NCI-H1048 (cell line): ENCODE measurements at regions not wholly inside any gene's neighbourhood (a gene's known extent, or its start where the extent isn't known, plus 50 kb on each side); places are given as distances from the start of the nearest gene placed in this dataset.
A peak's percentile ranks its signal among the peaks of the same experiment; 100 is the strongest.
"Not testable (repeated sequence)": the region's sequence is repeated elsewhere in the genome, so short reads cannot be mapped to it uniquely, and the experiment has no call there.

Experiments
- DNase-seq: peaks from one replicate; lab custom pipeline; 2025; lab: John Stamatoyannopoulos, UW

DNA sequence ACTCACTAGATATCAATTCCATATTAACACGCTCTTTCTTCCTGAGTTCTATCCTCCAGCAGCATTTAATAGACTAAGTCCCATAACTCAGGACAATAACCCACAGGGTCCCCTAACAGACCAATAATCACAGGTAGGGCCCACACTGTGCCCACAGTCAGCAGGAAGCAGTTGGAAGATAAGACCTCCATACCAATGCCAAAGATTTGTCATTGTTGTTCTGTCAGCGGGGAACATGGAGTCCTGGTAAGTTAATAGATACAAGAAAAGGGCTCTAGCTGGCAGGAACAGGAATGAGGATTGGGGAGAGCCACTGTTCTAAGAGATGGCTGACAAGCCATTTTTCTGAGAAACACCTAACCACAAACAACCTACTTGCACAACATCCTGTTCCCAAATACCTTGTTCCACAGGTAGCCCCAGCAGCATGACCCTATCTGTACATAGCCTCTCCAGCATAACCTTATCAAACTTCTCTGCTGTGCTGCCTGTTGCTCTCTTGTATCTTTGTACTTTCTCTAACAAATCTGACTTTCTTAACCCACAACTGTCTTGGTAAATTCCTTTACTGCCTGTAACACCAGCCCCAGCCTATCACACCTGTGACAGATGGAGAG is 142.0 kb upstream of the KCNJ15 start:
- no peak for DNase-seq

DNA sequence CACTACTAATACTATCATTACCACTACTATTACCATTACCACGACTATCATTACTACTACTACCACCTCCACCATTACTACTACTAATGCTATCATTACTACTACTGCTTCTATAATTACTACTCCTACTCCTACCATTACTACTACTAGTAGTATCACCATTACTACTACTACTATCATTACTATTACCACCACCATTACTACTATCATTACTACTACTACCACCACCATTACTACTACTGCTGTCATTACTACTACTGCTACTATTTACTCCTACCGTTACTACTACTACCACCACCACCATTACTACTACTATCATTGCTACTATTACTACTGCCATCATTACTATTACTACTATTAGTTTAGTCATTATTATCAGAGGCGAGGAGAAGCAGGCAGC is 140.9 kb upstream of the KCNJ15 start:
- DNase-seq, result no peak

DNA sequence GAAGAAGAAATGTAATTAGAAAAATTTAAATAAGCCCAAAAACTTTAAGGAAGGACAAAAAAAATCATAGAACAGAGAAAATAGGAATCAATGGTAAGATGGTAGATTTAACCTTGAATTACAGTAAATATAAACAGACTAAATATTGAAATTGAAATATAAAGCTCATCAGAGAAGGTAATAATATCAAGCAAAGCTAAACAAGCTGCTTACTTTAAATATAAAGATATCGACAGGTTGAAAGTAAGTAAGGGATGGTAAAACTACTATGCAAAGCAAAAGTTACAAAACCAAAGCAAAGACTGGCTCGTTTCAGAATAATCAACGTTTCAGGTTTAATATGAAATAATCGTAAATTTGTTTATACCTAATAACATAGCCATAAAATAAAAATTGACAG is 137.0 kb upstream of the KCNJ15 start:
- DNase-seq, result no peak

DNA sequence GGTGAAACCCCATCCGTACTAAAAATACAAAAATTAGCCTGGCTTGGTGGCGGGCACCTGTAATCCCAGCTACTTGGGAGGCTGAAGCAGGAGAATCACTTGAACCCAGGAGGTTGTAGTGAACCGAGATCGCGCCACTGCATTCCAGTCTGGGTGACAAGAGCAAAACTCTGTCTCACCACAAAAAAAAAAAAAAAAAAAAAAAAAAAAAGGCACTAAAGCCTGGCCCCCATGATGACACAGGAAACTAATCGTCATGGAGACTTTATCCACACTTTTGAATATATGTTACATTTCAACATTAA is 136.2 kb upstream of the KCNJ15 start:
- not testable (repeated sequence) for DNase-seq

DNA sequence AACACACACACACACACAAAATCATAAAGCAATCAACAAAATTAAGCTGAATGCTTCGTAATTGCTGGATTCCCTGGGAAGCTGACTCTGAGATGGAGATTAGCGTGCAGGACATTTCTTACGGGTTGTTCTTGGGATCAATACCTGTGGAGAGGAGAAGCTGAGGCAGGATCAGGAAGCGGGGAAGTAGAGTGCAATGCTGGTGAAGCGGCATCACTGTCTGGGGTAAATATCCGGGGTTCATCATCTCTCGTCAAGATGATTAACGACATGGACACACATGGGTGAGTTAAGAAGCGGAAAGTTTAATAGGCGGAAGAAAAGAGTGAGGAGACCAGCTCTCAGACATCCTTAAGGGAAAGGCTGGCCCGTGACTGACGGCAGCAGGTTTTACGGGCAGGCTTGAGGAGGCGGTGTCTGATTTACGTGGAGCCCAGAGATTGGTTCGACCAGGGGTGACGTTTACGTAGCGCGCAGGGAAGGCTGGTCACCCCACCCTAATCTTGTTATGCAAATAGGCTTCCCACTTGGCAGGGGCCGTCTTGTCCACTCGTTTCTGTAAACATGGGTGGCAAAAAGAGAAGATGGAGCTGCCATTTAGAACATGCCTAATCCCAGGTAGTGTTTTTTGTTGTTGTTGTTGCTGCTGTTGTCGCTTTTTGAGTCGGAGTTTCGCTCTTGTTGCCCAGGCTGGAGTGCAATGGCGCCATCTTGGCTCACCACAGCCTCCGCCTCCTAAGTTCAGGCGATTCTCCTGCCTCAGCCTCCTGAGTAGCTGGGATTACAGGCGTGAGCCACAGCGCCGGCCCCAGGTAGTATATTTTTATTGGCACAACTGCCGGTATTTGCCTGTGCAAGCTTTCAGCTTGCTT is 135.6 kb upstream of the KCNJ15 start:
- DNase-seq, result no peak

DNA sequence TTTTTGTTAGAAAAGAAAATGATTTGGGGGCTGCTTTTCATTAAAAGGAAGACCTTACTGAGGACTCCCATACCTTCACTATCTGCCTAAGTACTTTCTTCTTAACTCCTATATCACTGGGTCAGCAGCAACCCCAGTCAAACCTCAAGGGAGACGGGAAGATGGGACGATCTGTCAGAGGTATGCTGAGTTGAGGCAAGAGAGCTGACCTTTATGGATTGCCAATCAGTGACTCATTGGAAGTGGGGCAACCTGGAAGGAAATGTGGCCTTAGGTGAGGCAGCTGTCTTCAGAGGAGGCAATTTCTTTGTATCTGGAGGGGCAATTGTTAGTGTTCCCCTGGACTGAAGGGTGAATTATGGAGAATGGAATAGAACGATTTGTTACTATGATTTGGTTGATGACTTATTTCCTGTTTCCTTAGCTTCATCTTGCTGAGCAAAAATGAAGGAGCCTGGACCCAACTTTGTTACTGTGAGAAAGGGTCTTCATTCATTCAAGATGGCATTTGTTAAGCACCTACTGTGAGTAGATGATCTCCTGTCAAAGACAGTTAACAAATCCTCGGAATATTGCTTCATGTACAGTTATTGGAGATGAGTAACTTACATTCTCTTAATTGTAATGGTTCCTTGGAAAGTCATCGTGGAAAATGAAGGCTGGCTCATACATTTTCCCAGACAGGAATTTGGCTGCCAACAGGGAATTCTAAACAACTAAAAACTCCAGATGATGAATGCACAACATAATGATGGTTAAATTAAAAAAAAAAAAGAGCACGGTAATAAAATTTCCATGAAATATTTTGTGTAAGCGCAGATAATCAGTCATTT is 134.7 kb upstream of the KCNJ15 start:
- DNase-seq, result no peak

DNA sequence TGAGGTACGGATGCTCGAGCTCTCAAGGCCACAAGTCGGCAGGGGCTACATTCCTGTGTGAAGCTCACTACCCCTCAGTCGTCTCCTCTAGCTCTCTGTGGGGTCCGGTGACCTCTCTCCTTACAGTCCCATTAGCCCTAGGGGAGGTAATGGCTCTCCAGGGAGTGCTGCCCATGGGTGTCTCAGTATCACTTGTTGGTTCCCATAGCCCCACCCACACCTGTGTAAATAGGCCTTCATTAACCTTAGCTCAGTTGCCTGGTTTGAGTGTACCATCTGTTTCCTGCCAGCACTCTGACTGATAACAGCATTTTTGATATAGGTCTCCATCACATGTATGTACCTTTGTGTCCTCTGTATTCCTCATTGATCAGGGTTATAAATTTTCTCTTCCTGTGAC is 133.2 kb upstream of the KCNJ15 start:
- no peak for DNase-seq

DNA sequence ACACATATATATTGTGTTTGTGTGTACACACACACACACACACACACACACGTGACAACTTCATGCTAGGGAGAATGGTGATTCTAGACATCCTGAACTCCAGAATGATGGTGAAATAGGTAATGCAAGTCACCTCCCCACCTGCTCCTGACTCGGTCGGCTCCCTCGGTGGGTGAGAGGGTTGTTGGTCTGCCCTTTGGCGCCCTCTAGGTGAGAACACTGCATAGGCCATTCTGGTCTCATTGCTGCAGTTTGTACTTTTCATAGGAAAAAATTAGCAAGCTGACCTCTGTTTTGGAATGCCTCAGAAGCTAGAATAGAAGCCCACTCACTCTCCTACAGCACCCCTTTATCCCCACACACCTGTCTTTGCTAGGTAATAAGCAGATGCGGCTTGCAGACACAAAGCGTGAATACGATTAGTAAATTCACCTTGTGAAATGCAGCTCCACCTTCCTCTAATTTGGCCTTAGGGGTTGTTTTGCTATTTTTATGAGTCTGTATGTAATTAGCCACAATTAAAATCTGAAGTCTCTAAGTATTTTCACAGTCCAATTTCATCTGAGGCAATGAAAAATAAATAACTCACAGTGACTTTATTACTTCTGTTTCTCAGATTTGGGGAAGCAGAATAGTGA is 130.0 kb upstream of the KCNJ15 start:
- peak; percentile 13 for DNase-seq

DNA sequence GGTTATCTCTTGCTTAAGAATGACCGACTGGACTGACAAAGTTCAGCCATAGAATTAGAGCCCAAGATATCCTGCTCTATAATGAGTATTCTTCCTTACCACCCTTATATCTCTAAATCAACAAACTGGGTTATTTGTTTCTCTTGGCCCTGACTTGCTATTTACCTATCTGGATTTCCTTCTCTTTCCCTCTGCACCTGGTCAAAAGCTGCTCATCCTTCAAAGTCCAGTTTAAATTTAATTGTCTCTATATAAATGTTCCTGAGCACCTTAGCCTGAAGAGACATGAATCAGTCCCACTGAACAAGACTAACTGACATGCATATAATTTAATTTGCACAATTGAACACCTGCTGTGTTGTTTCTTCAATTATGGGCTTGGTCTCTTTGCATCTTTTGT is 127.1 kb upstream of the KCNJ15 start:
- DNase-seq, result no peak

DNA sequence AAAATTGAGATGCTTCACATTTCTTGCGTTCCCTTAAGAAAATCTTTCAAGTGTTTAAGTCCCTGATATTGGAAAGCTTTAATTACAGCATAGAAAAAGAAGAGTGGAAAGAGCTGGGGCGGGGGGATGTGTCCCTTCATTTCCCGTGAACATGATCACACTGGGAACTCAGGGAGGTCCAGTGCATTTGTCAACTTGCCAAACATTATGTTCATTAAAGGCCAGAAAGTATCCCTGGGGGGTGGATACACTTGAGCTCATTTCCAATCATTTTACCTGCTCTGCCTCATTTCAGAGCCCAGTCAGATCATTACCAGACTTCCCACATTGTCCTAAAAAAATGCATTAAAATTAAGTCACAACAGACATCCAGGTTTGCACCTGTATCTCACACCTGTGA is 123.6 kb upstream of the KCNJ15 start:
- DNase-seq, result no peak

DNA sequence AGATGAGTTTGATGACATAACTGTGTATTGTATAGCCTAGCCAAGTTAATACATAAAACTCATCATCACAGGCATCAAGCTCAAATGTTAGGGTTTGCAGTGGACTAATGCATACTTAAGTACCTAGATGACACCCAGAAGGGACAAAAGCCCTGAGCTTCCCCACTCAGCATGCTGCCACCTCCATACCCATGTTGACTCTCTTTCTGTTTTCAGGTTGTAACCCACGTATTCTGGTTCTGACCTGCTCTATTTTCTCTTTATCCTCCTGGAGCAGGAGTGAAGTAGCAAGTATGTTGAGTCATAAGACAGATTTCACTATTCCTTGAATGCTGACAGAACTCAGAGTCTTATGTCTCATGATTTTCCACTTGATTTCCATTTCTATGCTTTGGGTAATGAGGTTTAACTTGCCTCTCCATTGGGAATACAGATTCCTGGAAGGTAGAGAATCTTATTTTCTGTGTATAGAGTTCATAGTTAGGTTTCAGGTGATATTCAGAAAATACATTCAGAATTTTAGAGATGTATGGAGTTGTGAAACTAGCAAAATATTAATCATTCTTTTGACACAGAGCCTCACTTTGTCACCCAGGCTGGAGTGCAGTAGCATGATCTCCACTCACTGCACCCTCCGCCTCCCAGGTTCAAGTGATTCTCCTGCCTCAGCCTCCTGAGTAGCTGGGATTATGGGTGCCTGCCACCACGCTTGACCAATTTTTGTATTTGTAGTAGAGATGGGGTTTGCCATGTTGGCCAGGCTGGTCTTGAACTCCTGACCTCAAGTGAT is 122.5 kb upstream of the KCNJ15 start:
- DNase-seq, result no peak

DNA sequence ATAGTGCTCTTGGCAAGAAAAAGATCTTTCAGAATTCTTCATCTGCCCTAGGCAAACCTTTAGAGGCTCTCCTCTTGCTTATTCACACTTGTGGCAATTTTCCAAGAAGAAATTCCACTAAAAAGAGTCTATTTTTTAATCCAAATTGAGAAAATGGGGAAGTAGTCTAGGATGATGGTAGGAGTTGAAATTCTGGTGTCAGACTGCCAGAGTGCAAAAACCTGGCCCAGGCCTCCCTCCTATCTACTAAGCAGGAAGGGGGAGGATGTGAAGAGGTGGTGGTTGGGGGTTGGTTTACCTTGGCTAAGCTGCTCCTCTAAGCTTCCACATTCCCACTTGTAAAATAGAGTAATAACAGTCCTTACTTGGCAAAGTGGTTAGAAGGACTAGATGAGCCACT is 120.6 kb upstream of the KCNJ15 start:
- no peak for DNase-seq

DNA sequence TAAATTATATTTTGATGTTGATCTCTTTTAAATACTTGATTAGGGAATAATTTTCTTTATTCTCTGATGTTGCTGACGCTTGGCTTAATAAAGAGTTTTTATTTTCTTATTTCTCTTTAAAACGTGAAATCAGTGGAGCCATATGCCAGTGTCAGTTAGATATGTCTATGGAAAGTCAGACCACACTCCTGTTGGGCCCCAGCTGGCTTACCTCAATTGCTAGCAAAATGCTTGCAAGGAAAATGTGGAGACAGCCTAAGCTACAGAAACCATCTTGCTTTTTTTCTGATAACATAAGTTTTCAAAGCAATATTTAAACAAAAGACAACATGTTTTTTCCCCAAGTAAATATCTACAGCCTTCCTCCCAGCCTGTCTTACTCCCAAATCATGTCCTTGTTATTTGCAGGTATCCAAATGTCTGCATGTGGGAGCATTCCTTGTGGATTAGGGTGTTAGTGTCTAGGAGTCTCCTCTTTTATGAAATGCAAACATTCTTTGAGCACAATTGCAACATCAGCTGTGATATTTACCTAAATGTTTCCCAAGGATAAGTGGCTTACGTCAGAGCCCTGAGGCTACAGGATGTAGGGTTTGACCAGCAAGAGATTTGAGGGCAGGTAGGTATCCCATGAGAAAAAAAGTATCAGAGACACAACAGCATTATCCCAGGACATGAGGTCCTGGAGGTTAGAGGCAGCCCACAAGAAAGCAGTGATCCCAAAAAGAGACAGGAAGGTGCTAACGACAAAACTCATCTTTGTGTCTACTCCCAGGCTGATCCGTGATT is 117.2 kb upstream of the KCNJ15 start:
- DNase-seq, result no peak

DNA sequence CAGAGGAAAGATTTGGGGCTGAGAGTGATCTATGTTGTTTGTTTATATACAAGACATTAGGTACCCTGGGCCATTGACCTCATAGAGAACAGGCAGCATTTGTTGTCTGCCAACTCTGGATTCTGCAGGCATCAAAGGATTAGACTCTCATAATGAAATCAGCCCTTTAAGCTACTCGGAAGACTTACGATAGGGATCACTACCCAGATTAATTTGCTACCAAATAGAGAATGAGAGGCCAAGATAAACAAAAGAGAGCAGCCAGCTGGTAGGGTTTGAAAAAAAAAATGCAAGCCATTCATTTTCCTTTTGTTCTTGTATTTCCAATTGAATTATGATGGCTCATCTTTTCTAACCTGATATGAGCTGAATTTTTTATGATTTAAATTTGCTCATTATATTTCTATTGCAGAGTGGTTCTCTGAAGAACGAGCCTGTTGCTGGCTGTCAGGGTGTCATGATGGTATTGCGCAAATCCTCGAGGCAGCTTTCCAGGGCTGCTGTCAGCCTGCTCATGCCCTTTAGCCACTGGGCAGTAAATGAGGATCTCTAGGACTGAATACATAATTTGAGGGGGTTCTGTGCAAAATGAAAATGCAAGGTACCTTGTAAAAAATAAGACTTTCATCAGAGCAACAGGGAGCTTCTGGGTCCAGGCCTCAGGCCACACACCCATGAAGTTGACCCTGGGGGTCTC is 116.4 kb upstream of the KCNJ15 start:
- no peak for DNase-seq

DNA sequence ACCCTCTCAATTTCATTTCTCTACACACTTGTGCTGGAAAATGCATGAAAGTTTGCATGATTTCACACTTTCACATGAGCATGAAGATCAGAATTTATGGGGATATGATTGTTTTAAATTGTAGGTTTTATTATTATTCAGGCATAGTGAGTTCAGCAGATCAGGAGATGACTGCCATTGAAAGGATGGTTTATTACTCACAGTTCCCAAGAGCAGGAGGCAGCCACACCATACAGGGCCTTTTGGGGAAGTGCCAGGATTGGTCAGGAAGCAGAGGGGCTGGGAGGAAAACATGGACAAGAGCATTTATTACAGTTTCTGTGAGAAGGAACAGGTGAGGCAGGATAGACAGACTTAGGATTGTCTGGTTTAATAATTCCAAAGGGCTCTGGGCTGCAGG is 114.6 kb upstream of the KCNJ15 start:
- no peak for DNase-seq

DNA sequence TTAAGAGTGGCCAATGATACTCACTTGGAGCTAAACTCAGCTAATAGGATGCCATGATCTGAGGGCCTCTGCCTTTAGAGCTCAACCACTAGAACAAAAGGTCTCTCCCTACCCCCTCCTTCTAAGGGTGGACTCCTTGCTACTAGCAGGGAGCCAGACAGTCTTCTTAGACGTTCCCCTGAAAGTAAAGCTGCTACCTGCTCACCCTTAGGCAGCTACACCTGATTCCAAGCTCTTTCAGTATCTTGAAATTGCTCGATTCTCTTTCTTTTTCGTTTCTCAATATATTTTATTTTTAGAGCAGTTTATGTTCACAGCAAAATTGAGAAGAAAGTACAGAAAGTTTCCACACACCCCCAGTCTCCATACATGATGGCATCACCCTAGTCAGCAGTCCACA is 112.6 kb upstream of the KCNJ15 start:
- no peak for DNase-seq

DNA sequence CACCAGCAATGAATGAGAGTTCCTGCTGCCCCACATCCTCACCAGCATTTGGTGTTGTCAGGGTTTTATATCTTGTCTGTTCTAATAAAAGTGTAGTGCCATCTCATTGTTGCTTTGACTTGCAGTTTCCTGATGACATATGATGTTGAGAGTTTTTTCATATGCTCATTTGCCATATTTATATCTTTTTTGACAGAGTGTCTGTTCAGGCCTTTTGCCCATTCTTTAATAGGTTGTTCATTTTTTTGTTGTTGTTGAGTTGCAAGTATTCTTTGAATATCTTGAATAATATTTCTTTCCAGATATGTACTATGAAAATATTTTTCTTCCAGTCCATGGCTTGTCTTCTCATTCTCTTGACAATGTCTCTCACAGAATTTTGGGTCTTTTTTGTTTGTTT is 111.7 kb upstream of the KCNJ15 start:
- no peak for DNase-seq

DNA sequence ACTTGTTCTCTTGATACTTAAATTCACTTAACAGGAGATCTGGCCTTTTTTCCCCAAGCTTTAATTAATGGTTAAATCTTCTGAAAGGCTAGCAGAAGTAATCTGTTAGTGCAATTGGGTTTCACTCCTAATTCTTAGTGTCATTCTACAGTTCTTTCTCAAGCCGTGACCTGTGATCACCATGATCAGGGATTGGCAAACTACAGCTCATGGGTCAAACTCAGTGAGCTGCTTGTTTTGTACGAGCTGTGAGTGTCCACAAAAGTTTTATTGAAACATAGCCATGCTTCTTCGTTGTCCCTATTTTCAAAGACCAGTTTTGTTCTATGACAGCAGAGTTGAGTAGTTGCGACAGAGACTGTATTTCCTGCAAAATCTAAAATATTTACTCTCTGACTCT is 109.4 kb upstream of the KCNJ15 start:
- DNase-seq, result no peak

DNA sequence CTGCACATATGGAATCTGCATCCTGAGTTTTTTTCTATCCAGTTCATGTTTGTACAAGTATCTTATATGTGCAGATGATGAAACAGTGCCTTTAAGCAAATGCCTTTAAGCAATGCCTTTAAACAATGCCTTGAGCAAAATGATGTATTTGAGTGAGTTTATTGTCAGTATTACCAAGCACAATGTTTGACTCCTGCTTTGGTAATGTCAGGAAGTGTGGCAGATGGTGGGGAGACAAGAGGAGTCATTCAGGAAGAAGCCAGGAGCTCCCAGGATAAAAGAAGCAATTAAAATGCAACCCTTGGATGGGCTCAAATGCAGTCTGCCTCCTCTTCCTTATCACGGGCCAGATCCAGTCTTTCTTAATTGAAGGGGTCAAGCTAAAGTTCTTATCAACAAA is 108.7 kb upstream of the KCNJ15 start:
- no peak for DNase-seq

DNA sequence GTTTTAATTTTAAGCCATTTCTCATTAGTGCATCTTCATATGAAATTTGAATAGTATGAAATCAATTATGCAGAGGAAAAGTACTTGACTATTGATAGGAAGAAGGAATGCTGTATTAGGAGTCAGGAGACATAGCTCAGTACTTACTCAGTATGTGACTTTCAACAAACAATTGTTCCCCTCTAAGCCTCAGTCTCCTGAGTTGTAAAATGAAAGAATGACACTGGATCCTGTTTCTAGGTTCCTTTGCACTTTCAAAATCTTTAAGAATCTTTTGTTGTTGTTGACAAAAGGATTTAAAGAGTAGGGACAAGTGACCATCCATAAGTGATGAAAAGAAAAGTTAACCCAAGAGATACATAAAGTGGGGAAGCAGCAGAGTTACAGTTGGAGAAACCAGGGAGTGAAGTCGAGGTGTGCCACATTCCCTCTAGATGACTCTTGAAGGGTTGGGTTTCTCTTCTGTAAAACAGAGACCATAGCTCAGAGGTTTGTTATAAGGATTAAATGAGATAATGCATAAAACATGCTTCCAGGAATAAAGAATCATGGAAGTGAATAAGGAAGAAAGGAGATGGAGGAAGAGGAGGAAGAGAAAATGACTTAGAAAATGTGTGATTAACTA is 105.7 kb upstream of the KCNJ15 start:
- no peak for DNase-seq
